ENCODE measurements at regions not wholly inside any gene's neighbourhood (a gene's known extent, or its start where the extent isn't known, plus 50 kb on each side); places are given as distances from the start of the nearest gene placed in this dataset.

GRCh38 chr5:117271656-117272055 is 697.0 kb upstream of the SEMA6A start:
- H3K4me1 Mint-ChIP-seq (ENCODE audit: low read depth) = no peaks in the 10 kb centered on the region
- H3K27ac Mint-ChIP-seq = no peak overlapping the region
- H3K4me3 Mint-ChIP-seq = no peak overlapping the region
- no peaks in the 10 kb centered on the region for H3K36me3 Mint-ChIP-seq (ENCODE audit: low read depth)
- no peak for DNase-seq
- H3K9me3 Mint-ChIP-seq = peaks cover 21% of the 10 kb centered on the region
- TF ChIP-seq, protein P1, sequence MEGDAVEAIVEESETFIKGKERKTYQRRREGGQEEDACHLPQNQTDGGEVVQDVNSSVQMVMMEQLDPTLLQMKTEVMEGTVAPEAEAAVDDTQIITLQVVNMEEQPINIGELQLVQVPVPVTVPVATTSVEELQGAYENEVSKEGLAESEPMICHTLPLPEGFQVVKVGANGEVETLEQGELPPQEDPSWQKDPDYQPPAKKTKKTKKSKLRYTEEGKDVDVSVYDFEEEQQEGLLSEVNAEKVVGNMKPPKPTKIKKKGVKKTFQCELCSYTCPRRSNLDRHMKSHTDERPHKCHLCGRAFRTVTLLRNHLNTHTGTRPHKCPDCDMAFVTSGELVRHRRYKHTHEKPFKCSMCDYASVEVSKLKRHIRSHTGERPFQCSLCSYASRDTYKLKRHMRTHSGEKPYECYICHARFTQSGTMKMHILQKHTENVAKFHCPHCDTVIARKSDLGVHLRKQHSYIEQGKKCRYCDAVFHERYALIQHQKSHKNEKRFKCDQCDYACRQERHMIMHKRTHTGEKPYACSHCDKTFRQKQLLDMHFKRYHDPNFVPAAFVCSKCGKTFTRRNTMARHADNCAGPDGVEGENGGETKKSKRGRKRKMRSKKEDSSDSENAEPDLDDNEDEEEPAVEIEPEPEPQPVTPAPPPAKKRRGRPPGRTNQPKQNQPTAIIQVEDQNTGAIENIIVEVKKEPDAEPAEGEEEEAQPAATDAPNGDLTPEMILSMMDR (IDR thresholded peaks at IDR 0.05) = no peak
- H3K27me3 Mint-ChIP-seq (ENCODE audit: insufficient read depth) = no peaks in the 10 kb centered on the region

DNA sequence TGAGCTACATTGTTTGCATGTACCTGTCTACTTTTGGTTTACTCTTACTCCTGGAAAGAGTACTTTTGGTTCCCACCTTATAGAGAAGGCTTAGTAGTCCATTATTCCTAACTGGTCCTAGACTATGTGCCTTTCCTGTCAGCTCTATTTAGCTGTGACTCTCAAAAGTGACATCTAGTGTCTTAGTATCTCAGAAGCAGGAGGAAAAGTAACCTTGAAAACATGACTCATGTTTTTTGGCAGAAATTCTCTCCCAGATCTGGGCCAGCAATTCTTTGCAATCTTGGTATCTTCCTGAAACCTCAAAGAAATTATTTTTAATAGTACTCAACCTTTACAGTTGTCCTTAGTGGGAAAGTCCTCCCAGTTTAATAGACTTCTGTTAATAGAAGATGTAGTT is 691.7 kb upstream of the SEMA6A start:
- H3K36me3 Mint-ChIP-seq (ENCODE audit: low read depth) = no peaks in the 10 kb centered on the region
- peaks cover 34% of the 10 kb centered on the region for H3K9me3 Mint-ChIP-seq
- TF ChIP-seq, protein P1 (IDR thresholded peaks at IDR 0.05) = no peak
- H3K4me3 Mint-ChIP-seq = no peak overlapping the region
- no peaks in the 10 kb centered on the region for H3K4me1 Mint-ChIP-seq (ENCODE audit: low read depth)
- H3K27me3 Mint-ChIP-seq (ENCODE audit: insufficient read depth) = no peaks in the 10 kb centered on the region
- DNase-seq = no peak
- no peak overlapping the region for H3K27ac Mint-ChIP-seq

- no peaks in the 10 kb centered on the region for H3K36me3 Mint-ChIP-seq (ENCODE audit: low read depth)
- H3K27ac Mint-ChIP-seq = no peak overlapping the region
- peaks cover 29% of the 10 kb centered on the region for H3K9me3 Mint-ChIP-seq
- TF ChIP-seq, protein P1 (IDR thresholded peaks at IDR 0.05) = no peak
- H3K4me3 Mint-ChIP-seq = no peak overlapping the region
- H3K4me1 Mint-ChIP-seq (ENCODE audit: low read depth) = no peaks in the 10 kb centered on the region
- H3K27me3 Mint-ChIP-seq (ENCODE audit: insufficient read depth) = no peaks in the 10 kb centered on the region
- no peak for DNase-seq
Measured at GRCh38 chr5:117263231-117263630, 688.6 kb upstream of the SEMA6A start.

DNA sequence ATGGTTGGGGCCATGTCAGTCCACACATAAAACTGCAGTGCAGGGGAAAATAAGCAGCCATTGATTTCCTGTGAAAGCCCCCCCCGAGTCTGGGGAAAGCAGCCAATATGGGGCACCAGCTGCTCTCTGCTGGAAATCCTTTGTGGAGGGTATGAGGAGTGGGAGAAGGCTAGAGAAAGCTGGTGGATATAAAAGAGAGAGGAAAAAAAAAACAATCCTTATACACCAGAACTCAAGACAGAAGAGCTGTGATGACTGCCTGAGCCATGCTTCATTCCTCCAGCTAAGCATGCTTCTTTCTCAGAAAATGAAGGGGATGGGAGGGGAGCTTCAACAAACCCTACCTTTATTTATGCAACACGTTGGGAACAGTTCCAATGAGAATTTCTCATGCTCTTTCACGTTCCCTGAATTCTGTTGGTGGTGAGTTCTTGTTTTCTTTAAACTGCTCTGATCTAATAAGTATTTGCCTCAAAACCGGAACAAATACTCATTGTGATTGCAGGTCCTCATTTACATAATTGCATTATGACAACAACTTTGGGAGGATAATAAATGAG is 688.0 kb upstream of the SEMA6A start:
- Mint-ChIP-seq H3K4me3 (no peak overlapping the region), H3K27ac (no peak overlapping the region), H3K4me1 (ENCODE audit: low read depth) (no peaks in the 10 kb centered on the region), H3K36me3 (ENCODE audit: low read depth) (no peaks in the 10 kb centered on the region), H3K27me3 (ENCODE audit: insufficient read depth) (no peaks in the 10 kb centered on the region), H3K9me3 (peaks cover 29% of the 10 kb centered on the region)
- no peak for DNase-seq
- TF ChIP-seq, protein P1 (IDR thresholded peaks at IDR 0.05) = no peak

DNA sequence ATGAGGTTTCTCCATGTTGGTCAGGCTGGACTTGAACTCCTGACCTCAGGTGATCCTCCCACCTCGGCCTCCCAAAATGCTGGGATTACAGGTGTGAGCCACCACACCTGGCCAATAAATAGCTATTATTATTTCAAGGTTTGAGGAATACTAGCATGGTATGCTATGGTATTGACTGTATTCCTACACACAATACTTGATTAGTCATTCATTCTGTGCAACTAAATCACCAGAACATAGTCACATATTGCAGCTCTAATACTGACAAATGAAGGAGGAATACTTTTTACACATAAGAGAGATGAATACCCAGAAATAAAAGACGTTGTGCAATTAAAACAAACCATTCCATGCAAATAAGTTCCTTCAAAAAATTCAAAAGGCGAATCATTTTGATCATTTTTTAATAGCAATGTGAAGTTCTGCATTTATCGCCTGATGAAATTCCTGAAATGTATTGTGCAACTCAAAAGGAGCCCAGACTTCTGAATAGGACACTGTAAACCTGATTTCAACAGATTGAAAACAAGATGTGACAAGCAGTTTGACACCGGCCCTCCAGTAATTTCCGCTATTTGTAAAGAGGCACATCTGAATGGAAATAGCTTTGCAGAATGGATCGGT is 687.4 kb upstream of the SEMA6A start:
- Mint-ChIP-seq H3K4me1 (ENCODE audit: low read depth) (no peaks in the 10 kb centered on the region), H3K9me3 (peaks cover 31% of the 10 kb centered on the region), H3K27ac (no peak overlapping the region), H3K36me3 (ENCODE audit: low read depth) (no peaks in the 10 kb centered on the region), H3K4me3 (no peak overlapping the region), H3K27me3 (ENCODE audit: insufficient read depth) (no peaks in the 10 kb centered on the region)
- no peak for DNase-seq
- TF ChIP-seq, protein P1 (IDR thresholded peaks at IDR 0.05) = no peak

Data from HFFc6 (cell line).